ENCODE measurements at regions not wholly inside any gene's neighbourhood (a gene's known extent, or its start where the extent isn't known, plus 50 kb on each side); places are given as distances from the start of the nearest gene placed in this dataset.

- no peaks in the 10 kb centered on the region for H3K9me3 ChIP-seq
- TF ChIP-seq, protein P1, sequence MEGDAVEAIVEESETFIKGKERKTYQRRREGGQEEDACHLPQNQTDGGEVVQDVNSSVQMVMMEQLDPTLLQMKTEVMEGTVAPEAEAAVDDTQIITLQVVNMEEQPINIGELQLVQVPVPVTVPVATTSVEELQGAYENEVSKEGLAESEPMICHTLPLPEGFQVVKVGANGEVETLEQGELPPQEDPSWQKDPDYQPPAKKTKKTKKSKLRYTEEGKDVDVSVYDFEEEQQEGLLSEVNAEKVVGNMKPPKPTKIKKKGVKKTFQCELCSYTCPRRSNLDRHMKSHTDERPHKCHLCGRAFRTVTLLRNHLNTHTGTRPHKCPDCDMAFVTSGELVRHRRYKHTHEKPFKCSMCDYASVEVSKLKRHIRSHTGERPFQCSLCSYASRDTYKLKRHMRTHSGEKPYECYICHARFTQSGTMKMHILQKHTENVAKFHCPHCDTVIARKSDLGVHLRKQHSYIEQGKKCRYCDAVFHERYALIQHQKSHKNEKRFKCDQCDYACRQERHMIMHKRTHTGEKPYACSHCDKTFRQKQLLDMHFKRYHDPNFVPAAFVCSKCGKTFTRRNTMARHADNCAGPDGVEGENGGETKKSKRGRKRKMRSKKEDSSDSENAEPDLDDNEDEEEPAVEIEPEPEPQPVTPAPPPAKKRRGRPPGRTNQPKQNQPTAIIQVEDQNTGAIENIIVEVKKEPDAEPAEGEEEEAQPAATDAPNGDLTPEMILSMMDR (IDR thresholded peaks at IDR 0.05) = no peak
- intact Hi-C loops (cut with DNase I; ENCODE audit: low total_unique reads) = no loop called here
Observed at GRCh38 chr10:4638099-4638498, 187.9 kb upstream of the AKR1E2 start.

DNA sequence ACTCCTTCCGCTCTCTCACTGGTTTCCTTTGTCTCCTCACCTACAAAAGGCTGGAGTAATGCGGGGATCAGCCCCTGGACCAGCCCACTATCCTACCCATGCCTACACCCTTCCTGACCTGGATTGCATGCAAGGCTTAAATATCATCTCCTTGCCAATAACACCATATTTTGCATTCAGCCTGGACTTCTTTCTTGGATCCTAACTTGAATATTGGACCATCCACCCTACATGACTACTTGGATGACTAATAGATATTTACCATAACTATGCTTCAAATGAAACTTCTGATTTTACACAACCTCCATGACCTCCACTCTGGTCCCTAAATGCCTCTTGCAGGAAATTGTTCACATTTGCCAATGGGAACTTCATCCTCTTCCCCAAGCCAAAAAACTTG is 188.3 kb upstream of the AKR1E2 start:
- no peak for DNase-seq
- H3K36me3 ChIP-seq = no peaks in the 10 kb centered on the region
- H3K4me3 ChIP-seq = no peak overlapping the region
- no peak overlapping the region for H3K27ac ChIP-seq
- H3K9me3 ChIP-seq = no peaks in the 10 kb centered on the region
- intact Hi-C loops (cut with DNase I; ENCODE audit: low total_unique reads) = no loop called here
- peaks cover 0 to 52% (median 11%) of the 10 kb centered on the region in 4 donors for H3K4me1 ChIP-seq
- H3K27me3 ChIP-seq = no peaks in the 10 kb centered on the region
- TF ChIP-seq, protein P1 (IDR thresholded peaks at IDR 0.05) = no peak

More at GRCh38 chr10:4638099-4638498, 187.9 kb upstream of the AKR1E2 start:
- peaks cover 0 to 50% (median 11%) of the 10 kb centered on the region in 4 donors for H3K4me1 ChIP-seq
- DNase-seq = no peak
- H3K27ac ChIP-seq = no peak overlapping the region
- no peaks in the 10 kb centered on the region for H3K36me3 ChIP-seq
- H3K4me3 ChIP-seq = no peak overlapping the region
- no peaks in the 10 kb centered on the region for H3K27me3 ChIP-seq

- Histone ChIP-seq H3K36me3 (no peaks in the 10 kb centered on the region), H3K4me3 (no peak overlapping the region), H3K9me3 (no peaks in the 10 kb centered on the region), H3K27ac (no peak overlapping the region), H3K27me3 (no peaks in the 10 kb centered on the region), H3K4me1 (peaks cover 0 to 40% (median 9%) of the 10 kb centered on the region in 4 donors)
- TF ChIP-seq, protein P1 (IDR thresholded peaks at IDR 0.05) = no peak
- no peak for DNase-seq
- intact Hi-C loops (cut with DNase I; ENCODE audit: low total_unique reads) = no loop called here
Observed at GRCh38 chr10:4635883-4636282, 190.1 kb upstream of the AKR1E2 start.

DNA sequence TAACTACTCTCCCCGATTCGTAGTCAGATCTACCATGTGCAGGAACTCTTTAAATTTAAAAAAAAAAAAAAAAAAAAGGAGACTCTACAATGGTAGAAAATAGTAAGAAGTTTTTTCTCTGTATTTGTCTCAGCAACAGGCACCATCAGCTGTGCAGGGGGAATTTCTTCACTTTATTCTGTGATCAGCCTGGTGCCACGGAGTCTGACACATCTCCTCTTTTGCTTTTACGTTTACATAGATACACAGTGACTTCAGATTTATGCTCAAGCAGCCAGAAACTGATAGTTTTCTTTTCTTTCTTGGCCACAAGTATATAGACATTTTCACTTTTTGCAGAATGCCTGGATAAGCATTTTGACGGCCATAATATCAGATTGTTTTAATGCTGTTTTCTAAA is 190.6 kb upstream of the AKR1E2 start:
- Histone ChIP-seq H3K4me3 (no peak overlapping the region), H3K27me3 (no peaks in the 10 kb centered on the region), H3K9me3 (no peaks in the 10 kb centered on the region), H3K27ac (no peak overlapping the region), H3K36me3 (no peaks in the 10 kb centered on the region), H3K4me1 (peaks cover 0 to 35% (median 5%) of the 10 kb centered on the region in 4 donors)
- intact Hi-C loops (cut with DNase I; ENCODE audit: low total_unique reads) = no loop called here
- TF ChIP-seq, protein P1 (IDR thresholded peaks at IDR 0.05) = no peak
- no peak for DNase-seq

DNA sequence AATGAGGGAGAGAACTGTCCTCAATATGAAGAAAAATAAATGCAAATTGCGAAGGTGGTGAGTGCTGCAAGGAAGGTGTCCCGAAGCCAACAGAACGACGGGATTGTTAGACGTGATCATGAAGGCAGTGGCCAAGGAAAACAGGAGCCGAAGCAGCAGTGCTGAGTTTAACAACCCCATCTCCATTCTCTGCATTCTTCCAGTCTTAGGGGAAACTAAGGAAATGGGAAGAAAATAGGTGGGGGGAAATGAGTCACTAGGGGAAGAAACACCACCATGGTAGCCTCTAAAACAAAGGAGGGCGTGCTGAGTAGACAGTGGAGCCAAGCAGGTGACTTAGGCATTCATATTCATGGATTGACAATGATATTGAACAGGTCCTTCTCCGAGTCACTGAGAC is 192.2 kb upstream of the AKR1E2 start:
- no peaks in the 10 kb centered on the region for H3K27me3 ChIP-seq
- no peak overlapping the region for H3K27ac ChIP-seq
- peaks cover 0 to 19% (median 0%) of the 10 kb centered on the region in 4 donors for H3K4me1 ChIP-seq
- DNase-seq = no peak
- no peak overlapping the region for H3K4me3 ChIP-seq
- intact Hi-C loops (cut with DNase I; ENCODE audit: low total_unique reads) = no loop called here
- no peaks in the 10 kb centered on the region for H3K36me3 ChIP-seq
- no peaks in the 10 kb centered on the region for H3K9me3 ChIP-seq
- TF ChIP-seq, protein P1 (IDR thresholded peaks at IDR 0.05) = no peak

DNA sequence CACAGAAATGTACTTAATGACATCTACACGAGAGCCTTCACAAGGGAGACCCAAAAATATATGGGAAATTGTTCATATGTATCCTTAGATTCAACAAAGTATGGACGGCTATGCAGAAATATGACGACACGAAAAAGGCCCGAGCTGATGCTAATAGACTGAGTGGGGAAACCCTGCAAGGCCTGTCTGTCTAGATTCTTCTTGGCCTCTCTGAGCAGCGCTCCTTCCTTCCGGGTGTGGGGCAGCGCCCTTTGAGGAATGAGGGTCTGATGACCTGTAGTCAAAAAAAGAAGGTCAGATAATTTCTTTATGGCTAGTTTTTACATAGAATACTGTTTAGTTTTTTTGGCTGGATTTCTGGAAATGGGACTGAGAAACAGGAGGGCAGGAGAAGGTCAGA is 192.8 kb upstream of the AKR1E2 start:
- no peak overlapping the region for H3K4me3 ChIP-seq

More for the DNA sequence above, 192.8 kb upstream of the AKR1E2 start:
- no peak for DNase-seq
- Histone ChIP-seq H3K4me1 (peaks cover 0 to 14% (median 0%) of the 10 kb centered on the region in 4 donors), H3K36me3 (no peaks in the 10 kb centered on the region), H3K27ac (no peak overlapping the region), H3K9me3 (no peaks in the 10 kb centered on the region), H3K27me3 (no peaks in the 10 kb centered on the region)
- intact Hi-C loops (cut with DNase I; ENCODE audit: low total_unique reads) = no loop called here
- TF ChIP-seq, protein P1 (IDR thresholded peaks at IDR 0.05) = no peak
